AG10803 (cell line): ENCODE measurements at regions not wholly inside any gene's neighbourhood (a gene's known extent, or its start where the extent isn't known, plus 50 kb on each side); places are given as distances from the start of the nearest gene placed in this dataset.

Experiments
- DNase-seq: peaks from one replicate; pipeline ENCODE4 v3.0.0; 2010; ENCODE audit warnings: low read depth
- H3K4me3 ChIP-seq: 2 replicates; pipeline ENCODE4 v1.5.1; 2011; ENCODE audit warnings: mild to moderate bottlenecking, low read length, control low read depth
- TF ChIP-seq, protein P1 (sequence below): conservative IDR thresholded peaks from 2 replicates; pipeline ENCODE4 v1.5.1; 2011; ENCODE audit warnings: mild to moderate bottlenecking, low read length, control low read depth, inconsistent platforms

GRCh38 chr1:164953098-164953497 lies 394.1 kb downstream of the PBX1 start:
- TF ChIP-seq, protein P1, sequence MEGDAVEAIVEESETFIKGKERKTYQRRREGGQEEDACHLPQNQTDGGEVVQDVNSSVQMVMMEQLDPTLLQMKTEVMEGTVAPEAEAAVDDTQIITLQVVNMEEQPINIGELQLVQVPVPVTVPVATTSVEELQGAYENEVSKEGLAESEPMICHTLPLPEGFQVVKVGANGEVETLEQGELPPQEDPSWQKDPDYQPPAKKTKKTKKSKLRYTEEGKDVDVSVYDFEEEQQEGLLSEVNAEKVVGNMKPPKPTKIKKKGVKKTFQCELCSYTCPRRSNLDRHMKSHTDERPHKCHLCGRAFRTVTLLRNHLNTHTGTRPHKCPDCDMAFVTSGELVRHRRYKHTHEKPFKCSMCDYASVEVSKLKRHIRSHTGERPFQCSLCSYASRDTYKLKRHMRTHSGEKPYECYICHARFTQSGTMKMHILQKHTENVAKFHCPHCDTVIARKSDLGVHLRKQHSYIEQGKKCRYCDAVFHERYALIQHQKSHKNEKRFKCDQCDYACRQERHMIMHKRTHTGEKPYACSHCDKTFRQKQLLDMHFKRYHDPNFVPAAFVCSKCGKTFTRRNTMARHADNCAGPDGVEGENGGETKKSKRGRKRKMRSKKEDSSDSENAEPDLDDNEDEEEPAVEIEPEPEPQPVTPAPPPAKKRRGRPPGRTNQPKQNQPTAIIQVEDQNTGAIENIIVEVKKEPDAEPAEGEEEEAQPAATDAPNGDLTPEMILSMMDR: no peak
- DNase-seq: no peak
- H3K4me3 ChIP-seq: no peak overlapping the region

- DNase-seq: no peak
- H3K4me3 ChIP-seq: no peak overlapping the region
- TF ChIP-seq, protein P1: no peak
Observed at GRCh38 chr1:164951508-164951907, 392.5 kb downstream of the PBX1 start.

- no peak for DNase-seq
- TF ChIP-seq, protein P1: no peak
- H3K4me3 ChIP-seq: no peak overlapping the region
Observed at GRCh38 chr1:164950541-164950986, 391.6 kb downstream of the PBX1 start.

GRCh38 chr1:164949771-164950471 lies 390.9 kb downstream of the PBX1 start:
- TF ChIP-seq, protein P1: no peak
- no peak overlapping the region for H3K4me3 ChIP-seq
- no peak for DNase-seq

DNA sequence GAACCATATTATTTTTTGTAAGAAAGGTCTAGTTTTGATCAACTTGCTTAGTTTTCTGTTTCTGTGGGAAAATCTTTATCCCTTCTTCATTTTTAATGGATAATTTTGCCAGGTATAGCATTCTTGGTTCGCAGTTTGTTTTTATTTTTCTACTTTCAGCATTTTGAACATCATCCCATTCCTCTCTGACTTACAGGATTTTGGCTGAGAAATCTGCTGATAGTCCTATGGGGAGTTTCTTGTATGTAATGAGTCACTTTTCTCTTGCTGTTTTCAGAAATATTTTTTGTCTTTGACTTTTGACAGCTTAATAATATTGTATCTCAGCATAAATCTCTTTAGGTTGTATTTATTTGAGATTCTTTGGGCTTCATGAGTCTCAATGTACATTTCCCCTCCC lies 389.1 kb downstream of the PBX1 start:
- no peak for DNase-seq
- TF ChIP-seq, protein P1: no peak
- no peak overlapping the region for H3K4me3 ChIP-seq

GRCh38 chr1:164937291-164937690 lies 378.3 kb downstream of the PBX1 start:
- DNase-seq: no peak
- TF ChIP-seq, protein P1: no peak

DNA sequence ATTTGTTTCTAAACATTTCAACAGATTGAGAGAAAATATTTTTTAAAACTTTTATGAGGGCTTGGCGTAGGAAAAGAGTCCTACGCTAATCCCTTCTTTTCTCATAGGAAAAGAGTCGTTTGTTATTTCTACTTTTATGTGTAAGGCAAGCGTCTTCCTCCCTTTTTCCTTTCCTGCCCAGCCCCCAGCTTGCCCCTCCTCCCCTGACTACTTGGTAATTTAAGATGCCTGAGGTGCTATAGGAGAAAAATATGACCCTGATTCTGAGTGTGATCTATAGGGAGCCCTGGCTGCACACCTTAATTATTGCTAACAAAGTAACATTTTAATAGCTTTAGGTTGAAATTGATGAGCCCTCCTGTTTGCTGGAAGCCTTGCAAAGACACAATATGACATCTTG lies 373.6 kb downstream of the PBX1 start:
- TF ChIP-seq, protein P1: no peak
- no peak for DNase-seq
- H3K4me3 ChIP-seq: no peak overlapping the region

More at GRCh38 chr1:164937291-164937690, 378.3 kb downstream of the PBX1 start:
- H3K4me3 ChIP-seq: no peak overlapping the region
